ENCODE measurements at regions not wholly inside any gene's neighbourhood (a gene's known extent, or its start where the extent isn't known, plus 50 kb on each side); places are given as distances from the start of the nearest gene placed in this dataset.

DNA sequence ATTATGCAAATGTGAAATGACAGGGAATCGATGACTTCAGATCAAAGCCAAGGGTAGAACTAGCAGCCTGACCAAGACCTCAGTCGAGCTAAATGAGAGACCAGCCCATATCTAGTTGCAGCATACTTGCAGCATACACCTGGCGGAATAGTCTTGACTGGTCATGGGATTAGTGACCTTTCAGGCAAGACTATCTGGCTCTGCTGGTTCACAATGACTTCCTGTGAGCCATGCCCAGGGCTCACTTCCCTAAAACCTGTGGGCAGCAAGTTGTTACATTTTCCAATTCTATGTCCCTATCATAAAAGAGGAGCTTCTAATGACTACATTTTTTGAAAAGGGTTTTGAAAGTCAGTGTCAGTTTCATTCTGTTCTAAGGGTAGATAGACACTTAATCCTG is 1624.9 kb upstream of the CELF4 start:
- Histone ChIP-seq H3K9me3 (no peaks in the 10 kb centered on the region), H3K36me3 (ENCODE audit: control insufficient read depth, insufficient read depth, low read length) (no peaks in the 10 kb centered on the region), H3K4me1 (peaks cover 4% of the 10 kb centered on the region; the same call in 1 of the 2 replicates), H3K27me3 (replicated peaks; ENCODE audit: control insufficient read depth, insufficient read depth, low read length) (no peaks in the 10 kb centered on the region), H3K4me3 (ENCODE audit: low read depth, low read length) (no peak overlapping the region)
- Mint-ChIP-seq H3K4me3 (ENCODE audit: unreplicated experiment) (no peak overlapping the region), H3K27me3 (ENCODE audit: insufficient read depth, unreplicated experiment) (no peaks in the 10 kb centered on the region), H3K9me3 (ENCODE audit: unreplicated experiment) (no peaks in the 10 kb centered on the region), H3K4me1 (ENCODE audit: low read depth, unreplicated experiment) (no peaks in the 10 kb centered on the region), H3K36me3 (ENCODE audit: insufficient read depth, unreplicated experiment) (no peaks in the 10 kb centered on the region), H3K27ac (ENCODE audit: unreplicated experiment) (no peak overlapping the region)
- ChIA-PET POLR2A (no interaction called here), CTCF (no interaction called here)
- TF ChIP-seq CTCF (IDR thresholded peaks at IDR 0.05; ENCODE audit: insufficient read depth in 1 of 2, low read depth in 1 of 2, low read length in 1 of 2, severe bottlenecking in 1 of 2, unreplicated experiment in 1 of 2), result no peak
- intact Hi-C loops (cut with micrococcal nuclease; ENCODE audit: unreplicated experiment), result no loop called here
- no TSS peak for BruUV-seq (replicated peaks)
- no peak for DNase-seq

- H3K9me3 ChIP-seq, result no peaks in the 10 kb centered on the region
- no peak for DNase-seq
- no peak overlapping the region for H3K4me3 ChIP-seq (ENCODE audit: low read depth, low read length)
- Mint-ChIP-seq H3K36me3 (ENCODE audit: insufficient read depth, unreplicated experiment) (no peaks in the 10 kb centered on the region), H3K4me1 (ENCODE audit: low read depth, unreplicated experiment) (no peaks in the 10 kb centered on the region), H3K4me3 (ENCODE audit: unreplicated experiment) (no peak overlapping the region), H3K27ac (ENCODE audit: unreplicated experiment) (no peak overlapping the region), H3K27me3 (ENCODE audit: insufficient read depth, unreplicated experiment) (no peaks in the 10 kb centered on the region), H3K9me3 (ENCODE audit: unreplicated experiment) (no peaks in the 10 kb centered on the region)
- H3K4me1 ChIP-seq, result peaks cover 4% of the 10 kb centered on the region; the same call in 1 of the 2 replicates
- BruUV-seq (replicated peaks), result no TSS peak
- intact Hi-C loops (cut with micrococcal nuclease; ENCODE audit: unreplicated experiment), result no loop called here
- no peak for TF ChIP-seq CTCF (IDR thresholded peaks at IDR 0.05; ENCODE audit: insufficient read depth in 1 of 2, low read depth in 1 of 2, low read length in 1 of 2, severe bottlenecking in 1 of 2, unreplicated experiment in 1 of 2)
- POLR2A ChIA-PET, result no interaction called here
- CTCF ChIA-PET, result no interaction called here
- no peaks in the 10 kb centered on the region for H3K36me3 ChIP-seq (ENCODE audit: control insufficient read depth, insufficient read depth, low read length)
- no peaks in the 10 kb centered on the region for H3K27me3 ChIP-seq (replicated peaks; ENCODE audit: control insufficient read depth, insufficient read depth, low read length)
Observed at GRCh38 chr18:39188278-39188677, 1622.7 kb upstream of the CELF4 start.

DNA sequence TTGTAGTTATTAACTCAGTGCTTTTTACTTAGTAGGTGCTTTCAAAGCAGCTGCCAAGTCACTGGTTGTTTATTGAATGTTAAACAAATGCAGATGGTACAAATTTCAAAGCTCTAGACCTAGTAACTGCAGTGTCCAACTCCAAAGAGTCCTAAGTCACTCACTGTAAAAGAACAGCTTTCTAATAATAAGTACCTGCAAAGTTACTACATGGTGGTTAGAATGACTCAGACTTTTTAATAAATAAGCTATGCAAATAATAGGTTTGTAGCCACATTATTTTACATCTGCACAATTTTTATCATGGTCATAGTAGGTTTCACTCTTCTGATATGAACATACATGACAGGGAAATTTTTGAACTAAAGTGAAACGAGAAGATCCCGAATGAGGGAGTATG is 1620.4 kb upstream of the CELF4 start:
- Mint-ChIP-seq H3K36me3 (ENCODE audit: insufficient read depth, unreplicated experiment) (no peaks in the 10 kb centered on the region), H3K27ac (ENCODE audit: unreplicated experiment) (no peak overlapping the region), H3K9me3 (ENCODE audit: unreplicated experiment) (no peaks in the 10 kb centered on the region), H3K27me3 (ENCODE audit: insufficient read depth, unreplicated experiment) (no peaks in the 10 kb centered on the region), H3K4me1 (ENCODE audit: low read depth, unreplicated experiment) (no peaks in the 10 kb centered on the region), H3K4me3 (ENCODE audit: unreplicated experiment) (no peak overlapping the region)
- ChIA-PET POLR2A (no interaction called here), CTCF (no interaction called here)
- H3K4me1 ChIP-seq, result peaks cover 4% of the 10 kb centered on the region; the same call in 1 of the 2 replicates
- intact Hi-C loops (cut with micrococcal nuclease; ENCODE audit: unreplicated experiment), result no loop called here
- no peaks in the 10 kb centered on the region for H3K9me3 ChIP-seq
- DNase-seq, result no peak
- H3K27me3 ChIP-seq (replicated peaks; ENCODE audit: control insufficient read depth, insufficient read depth, low read length), result no peaks in the 10 kb centered on the region
- no peaks in the 10 kb centered on the region for H3K36me3 ChIP-seq (ENCODE audit: control insufficient read depth, insufficient read depth, low read length)
- no peak for TF ChIP-seq CTCF (IDR thresholded peaks at IDR 0.05; ENCODE audit: insufficient read depth in 1 of 2, low read depth in 1 of 2, low read length in 1 of 2, severe bottlenecking in 1 of 2, unreplicated experiment in 1 of 2)
- no TSS peak for BruUV-seq (replicated peaks)
- H3K4me3 ChIP-seq (ENCODE audit: low read depth, low read length), result no peak overlapping the region

Data from Caco-2 (cell line).